GM23338 (cell line): ENCODE measurements at regions not wholly inside any gene's neighbourhood (a gene's known extent, or its start where the extent isn't known, plus 50 kb on each side); places are given as distances from the start of the nearest gene placed in this dataset.

Source experiments
- CREB1 ChIP-seq: fragments of 250-450 bp; sonication (Bioruptor Pico); IDR thresholded peaks from 2 replicates; pipeline ENCODE4 v1.5.0; 2020; ENCODE audit warnings: low read depth, mild to moderate bottlenecking, moderate library complexity
- CTCF ChIP-seq, 2 experiments: fragments of 200-600 bp in 1 of 2; sonication (generic) in 1 of 2; conservative IDR thresholded peaks; 2 replicates each; pipeline versions ENCODE4 v1.5.1 to v1.6.1; 2016 to 2017; ENCODE audit warnings: antibody characterized with exemption in 2 of 2, low read depth in 2 of 2, mild to moderate bottlenecking in 2 of 2, moderate library complexity in 1 of 2
- ETS1 ChIP-seq: IDR thresholded peaks from 2 replicates; pipeline ENCODE4 v1.6.1; 2016; ENCODE audit warnings: antibody characterized with exemption
- EZH2 ChIP-seq: fragments of 200-600 bp; sonication (generic); IDR thresholded peaks from one replicate; pipeline ENCODE4 v1.8.0; 2017; ENCODE audit warnings: antibody characterized with exemption, mild to moderate bottlenecking, low read depth; ENCODE audit not compliant: unreplicated experiment
- EZH2phosphoT487 ChIP-seq: fragments of 200-600 bp; sonication (generic); IDR thresholded peaks from one replicate; pipeline ENCODE4 v1.8.1; 2018; ENCODE audit warnings: antibody characterized with exemption; ENCODE audit not compliant: unreplicated experiment
- NANOG ChIP-seq: IDR thresholded peaks from 2 replicates; pipeline ENCODE4 v1.6.1; 2016; ENCODE audit warnings: antibody characterized with exemption, borderline replicate concordance
- POLR2AphosphoS5 ChIP-seq: IDR thresholded peaks from 2 replicates; pipeline ENCODE4 v1.6.1; 2016; ENCODE audit warnings: antibody characterized with exemption, low read depth
- REST ChIP-seq: IDR thresholded peaks from one replicate; pipeline ENCODE4 v1.6.1; 2018; ENCODE audit warnings: antibody characterized with exemption; ENCODE audit not compliant: unreplicated experiment
- ZNF114 ChIP-seq: fragments of 250-450 bp; sonication (Bioruptor Pico); IDR thresholded peaks from 2 replicates; pipeline ENCODE4 v1.5.0; 2020; ENCODE audit warnings: mild to moderate bottlenecking, moderate library complexity
- ZNF331 ChIP-seq: fragments of 250-450 bp; sonication (Bioruptor Pico); IDR thresholded peaks from 2 replicates; pipeline ENCODE4 v1.5.0; 2020; ENCODE audit warnings: low read depth, mild to moderate bottlenecking, moderate library complexity

- TF ChIP-seq CTCF (conservative IDR thresholded peaks at IDR 0.05; ENCODE audit: low read depth in 2 of 2): no peak
- no peak for TF ChIP-seq ZNF331 (CRISPR knock-in tag)
- TF ChIP-seq EZH2phosphoT487: no peak
- no peak for TF ChIP-seq POLR2AphosphoS5
- no peak for TF ChIP-seq EZH2
- TF ChIP-seq REST: no peak
- no peak for TF ChIP-seq CREB1 (CRISPR knock-in tag)
- TF ChIP-seq ZNF114 (CRISPR knock-in tag): no peak
- no peak for TF ChIP-seq ETS1
- TF ChIP-seq NANOG: no peak
These were observed 766.1 kb downstream of the NCAM2 start for GRCh38 chr21:21764281-21764680.
